Thyroid gland (tissue), 4 donors: ENCODE measurements at regions not wholly inside any gene's neighbourhood (a gene's known extent, or its start where the extent isn't known, plus 50 kb on each side); places are given as distances from the start of the nearest gene placed in this dataset.

Source experiments
- POLR2A ChIP-seq, 2 donors: fragments of 450-650 bp; IDR thresholded peaks; one replicate each; pipeline ENCODE4 v1.6.1; 2017; ENCODE audit warnings: antibody characterized with exemption in 2 of 2, mild to moderate bottlenecking in 2 of 2, moderate library complexity in 1 of 2
- TF ChIP-seq, protein P1 (sequence below), 6 experiments: fragments of 200-600 bp in 3 of 6; fragments of 450-650 bp in 3 of 6; sonication (generic) in 3 of 6; IDR thresholded peaks; one replicate each; pipeline ENCODE4 v1.5.1; 2016 to 2019; ENCODE audit warnings: antibody characterized with exemption in 6 of 6, mild to moderate bottlenecking in 2 of 6, inconsistent platforms in 1 of 6, moderate library complexity in 1 of 6

DNA sequence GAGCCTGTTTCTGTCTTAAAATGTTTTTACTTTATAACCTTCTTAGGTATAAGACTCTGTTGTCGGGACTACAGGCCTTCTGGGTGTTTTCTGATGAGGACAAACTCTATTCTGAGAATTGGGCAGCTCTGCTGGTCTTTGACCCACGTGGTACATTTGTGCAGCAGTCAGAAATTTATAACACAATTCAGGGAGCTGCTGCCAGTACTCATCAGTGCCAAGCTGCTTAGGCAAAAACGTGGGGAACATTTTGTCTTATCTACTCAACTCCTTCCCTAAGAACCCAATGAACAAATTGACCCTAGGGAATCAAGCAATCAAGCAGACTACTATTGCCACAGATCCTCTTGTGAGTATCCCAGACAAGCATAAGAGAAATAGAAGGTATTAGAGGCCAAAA lies 180.7 kb upstream of the PDZRN3 start:
- TF ChIP-seq, protein P1, sequence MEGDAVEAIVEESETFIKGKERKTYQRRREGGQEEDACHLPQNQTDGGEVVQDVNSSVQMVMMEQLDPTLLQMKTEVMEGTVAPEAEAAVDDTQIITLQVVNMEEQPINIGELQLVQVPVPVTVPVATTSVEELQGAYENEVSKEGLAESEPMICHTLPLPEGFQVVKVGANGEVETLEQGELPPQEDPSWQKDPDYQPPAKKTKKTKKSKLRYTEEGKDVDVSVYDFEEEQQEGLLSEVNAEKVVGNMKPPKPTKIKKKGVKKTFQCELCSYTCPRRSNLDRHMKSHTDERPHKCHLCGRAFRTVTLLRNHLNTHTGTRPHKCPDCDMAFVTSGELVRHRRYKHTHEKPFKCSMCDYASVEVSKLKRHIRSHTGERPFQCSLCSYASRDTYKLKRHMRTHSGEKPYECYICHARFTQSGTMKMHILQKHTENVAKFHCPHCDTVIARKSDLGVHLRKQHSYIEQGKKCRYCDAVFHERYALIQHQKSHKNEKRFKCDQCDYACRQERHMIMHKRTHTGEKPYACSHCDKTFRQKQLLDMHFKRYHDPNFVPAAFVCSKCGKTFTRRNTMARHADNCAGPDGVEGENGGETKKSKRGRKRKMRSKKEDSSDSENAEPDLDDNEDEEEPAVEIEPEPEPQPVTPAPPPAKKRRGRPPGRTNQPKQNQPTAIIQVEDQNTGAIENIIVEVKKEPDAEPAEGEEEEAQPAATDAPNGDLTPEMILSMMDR (IDR thresholded peaks at IDR 0.05), result no peak
- no peak for TF ChIP-seq POLR2A (IDR thresholded peaks at IDR 0.05)
